ENCODE measurements at regions not wholly inside any gene's neighbourhood (a gene's known extent, or its start where the extent isn't known, plus 50 kb on each side); places are given as distances from the start of the nearest gene placed in this dataset.

DNA sequence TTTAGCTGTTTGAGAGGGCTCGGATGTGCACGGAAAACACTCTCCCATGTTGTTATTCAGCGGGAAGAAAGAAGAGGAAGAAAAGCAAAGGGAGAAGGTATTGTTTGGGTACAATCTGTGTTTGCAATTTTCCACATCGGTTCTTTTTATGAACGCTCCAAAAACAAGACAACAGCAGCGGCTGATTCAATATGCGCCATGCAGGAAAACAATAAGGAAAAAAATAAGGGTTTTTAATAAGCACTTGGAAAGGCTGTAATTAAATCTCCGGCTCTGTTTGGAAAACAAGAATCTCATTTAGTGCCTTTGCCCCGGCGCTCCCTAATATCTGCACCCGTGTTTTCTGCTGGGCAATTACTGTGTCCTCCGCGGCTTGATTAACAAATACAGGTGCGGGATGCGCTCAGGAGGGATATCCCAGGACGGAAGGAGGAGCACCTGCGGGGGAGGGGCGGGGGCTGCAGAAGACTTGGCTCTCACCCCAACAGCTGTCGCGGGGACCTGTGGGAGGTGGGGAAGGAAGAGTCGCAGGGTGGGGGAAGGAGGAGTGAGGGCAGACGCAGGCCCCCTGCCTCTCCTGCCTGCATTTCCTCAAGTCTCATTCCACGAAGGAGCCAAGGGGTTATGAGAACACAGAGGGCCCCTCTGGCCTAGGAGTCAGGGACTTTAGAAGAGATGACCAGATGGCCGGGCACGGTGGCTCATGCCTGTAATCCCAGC is 181.5 kb upstream of the PODXL start:
- no peak overlapping the region for H3K4me2 ChIP-seq (replicated peaks; ENCODE audit: low read depth, low read length, poor library complexity, severe bottlenecking)
- ChIA-PET CTCF (no interaction called here), POLR2A (no interaction called here)
- DNase-seq, result no peak
- H3K27me3 ChIP-seq (replicated peaks in 1 of 4; ENCODE audit: control extremely low read depth in 1 of 4, control insufficient read depth in 3 of 4, insufficient read depth in 4 of 4, low read length in 3 of 4), result peaks cover 0 to 5% (median 2%) of the 10 kb centered on the region in 4 experiments
- Mint-ChIP-seq H3K4me3 (no peak overlapping the region), H3K9me3 (ENCODE audit: insufficient read depth) (no peaks in the 10 kb centered on the region), H3K27ac (no peak overlapping the region), H3K27me3 (peaks cover 10% of the 10 kb centered on the region), H3K4me1 (no peaks in the 10 kb centered on the region)
- no peak overlapping the region for H3K27ac ChIP-seq (ENCODE audit: low read length in 2 of 2)
- H3K36me3 ChIP-seq (replicated peaks in 1 of 2; ENCODE audit: control extremely low read depth in 1 of 2, control insufficient read depth in 1 of 2, extremely low read depth in 1 of 2, insufficient read depth in 2 of 2, low read length in 1 of 2), result no peaks in the 10 kb centered on the region
- no peak for ATAC-seq (ENCODE audit: low read depth)
- H3K79me2 ChIP-seq (ENCODE audit: control insufficient read depth, insufficient read depth, low read length), result no peaks in the 10 kb centered on the region
- no peak overlapping the region for H3K4me3 ChIP-seq (ENCODE audit: control extremely low read depth in 1 of 5, extremely low read depth in 1 of 5, insufficient read depth in 1 of 5, low read depth in 2 of 5, low read length in 4 of 5)
- no peaks in the 10 kb centered on the region for H4K20me1 ChIP-seq (ENCODE audit: control insufficient read depth, insufficient read depth, low read length, poor library complexity, severe bottlenecking)
- WGBS (ENCODE audit: insufficient coverage), result 73% methylated on average over 23 of the region's 25 CpGs
- H3K9ac ChIP-seq (ENCODE audit: low read length), result no peak overlapping the region
- H3K4me1 ChIP-seq (ENCODE audit: control insufficient read depth in 2 of 2, insufficient read depth in 2 of 2, low read length in 2 of 2), result no peaks in the 10 kb centered on the region
- intact Hi-C loops (cut with micrococcal nuclease), result no loop called here
- no peak overlapping the region for H2AFZ ChIP-seq (ENCODE audit: insufficient read depth, low read depth, low read length, poor library complexity, severe bottlenecking)
- no peaks in the 10 kb centered on the region for H3K9me3 ChIP-seq (ENCODE audit: control extremely low read depth in 1 of 3, control insufficient read depth in 2 of 3, insufficient read depth in 1 of 3, low read length in 2 of 3)
- TF ChIP-seq, protein P1, sequence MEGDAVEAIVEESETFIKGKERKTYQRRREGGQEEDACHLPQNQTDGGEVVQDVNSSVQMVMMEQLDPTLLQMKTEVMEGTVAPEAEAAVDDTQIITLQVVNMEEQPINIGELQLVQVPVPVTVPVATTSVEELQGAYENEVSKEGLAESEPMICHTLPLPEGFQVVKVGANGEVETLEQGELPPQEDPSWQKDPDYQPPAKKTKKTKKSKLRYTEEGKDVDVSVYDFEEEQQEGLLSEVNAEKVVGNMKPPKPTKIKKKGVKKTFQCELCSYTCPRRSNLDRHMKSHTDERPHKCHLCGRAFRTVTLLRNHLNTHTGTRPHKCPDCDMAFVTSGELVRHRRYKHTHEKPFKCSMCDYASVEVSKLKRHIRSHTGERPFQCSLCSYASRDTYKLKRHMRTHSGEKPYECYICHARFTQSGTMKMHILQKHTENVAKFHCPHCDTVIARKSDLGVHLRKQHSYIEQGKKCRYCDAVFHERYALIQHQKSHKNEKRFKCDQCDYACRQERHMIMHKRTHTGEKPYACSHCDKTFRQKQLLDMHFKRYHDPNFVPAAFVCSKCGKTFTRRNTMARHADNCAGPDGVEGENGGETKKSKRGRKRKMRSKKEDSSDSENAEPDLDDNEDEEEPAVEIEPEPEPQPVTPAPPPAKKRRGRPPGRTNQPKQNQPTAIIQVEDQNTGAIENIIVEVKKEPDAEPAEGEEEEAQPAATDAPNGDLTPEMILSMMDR (IDR thresholded peaks at IDR 0.05), result no peak
- no peak for TF ChIP-seq EZH2 (IDR thresholded peaks at IDR 0.05; ENCODE audit: borderline replicate concordance, insufficient read depth, low read depth, low read length, poor library complexity, severe bottlenecking)

DNA sequence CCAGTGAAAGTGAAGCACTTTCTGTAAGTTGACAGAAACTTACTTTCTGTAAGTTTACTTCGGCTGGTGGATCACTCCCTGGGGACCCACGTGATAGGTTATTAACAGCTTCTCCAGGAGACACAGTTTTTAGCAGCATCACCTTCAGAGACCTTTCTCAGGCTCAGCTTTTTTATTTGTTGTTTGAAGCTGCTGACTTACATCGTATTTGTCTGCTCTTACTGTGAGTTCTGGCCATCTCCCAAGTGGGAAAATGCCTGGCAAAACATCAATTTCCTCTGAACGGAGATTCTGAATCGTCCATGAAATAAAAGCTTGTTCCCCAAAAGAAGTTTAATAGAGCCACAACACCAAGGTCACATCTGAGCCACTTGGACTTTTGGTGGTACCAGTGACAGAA is 178.7 kb upstream of the PODXL start:
- no peak overlapping the region for H3K4me2 ChIP-seq (replicated peaks; ENCODE audit: low read depth, low read length, poor library complexity, severe bottlenecking)
- H3K27me3 ChIP-seq (replicated peaks in 1 of 4; ENCODE audit: control extremely low read depth in 1 of 4, control insufficient read depth in 3 of 4, insufficient read depth in 4 of 4, low read length in 3 of 4), result peaks cover 0 to 5% (median 0%) of the 10 kb centered on the region in 4 experiments
- H3K9me3 Mint-ChIP-seq (ENCODE audit: insufficient read depth), result no peaks in the 10 kb centered on the region
- DNase-seq (no peak), ATAC-seq (ENCODE audit: low read depth) (no peak)
- no peak overlapping the region for H2AFZ ChIP-seq (ENCODE audit: insufficient read depth, low read depth, low read length, poor library complexity, severe bottlenecking)
- no peak overlapping the region for H3K4me3 ChIP-seq (ENCODE audit: control extremely low read depth in 1 of 5, extremely low read depth in 1 of 5, insufficient read depth in 1 of 5, low read depth in 2 of 5, low read length in 4 of 5)
- H3K36me3 ChIP-seq (replicated peaks in 1 of 2; ENCODE audit: control extremely low read depth in 1 of 2, control insufficient read depth in 1 of 2, extremely low read depth in 1 of 2, insufficient read depth in 2 of 2, low read length in 1 of 2), result no peaks in the 10 kb centered on the region
- ChIA-PET POLR2A (no interaction called here), CTCF (no interaction called here)
- H3K79me2 ChIP-seq (ENCODE audit: control insufficient read depth, insufficient read depth, low read length), result no peaks in the 10 kb centered on the region
- intact Hi-C loops (cut with micrococcal nuclease), result no loop called here
- WGBS (ENCODE audit: insufficient coverage), result 77% methylated on average over 5 of the region's 5 CpGs
- no peak overlapping the region for H3K4me3 Mint-ChIP-seq
- no peaks in the 10 kb centered on the region for H3K4me1 Mint-ChIP-seq
- H3K27ac ChIP-seq (ENCODE audit: low read length in 2 of 2), result no peak overlapping the region
- peaks cover 16% of the 10 kb centered on the region for H3K27me3 Mint-ChIP-seq
- TF ChIP-seq EZH2 (IDR thresholded peaks at IDR 0.05; ENCODE audit: borderline replicate concordance, insufficient read depth, low read depth, low read length, poor library complexity, severe bottlenecking), result no peak
- TF ChIP-seq, protein P1 (IDR thresholded peaks at IDR 0.05), result no peak
- H3K9ac ChIP-seq (ENCODE audit: low read length), result no peak overlapping the region
- H4K20me1 ChIP-seq (ENCODE audit: control insufficient read depth, insufficient read depth, low read length, poor library complexity, severe bottlenecking), result no peaks in the 10 kb centered on the region
- H3K4me1 ChIP-seq (ENCODE audit: control insufficient read depth in 2 of 2, insufficient read depth in 2 of 2, low read length in 2 of 2), result no peaks in the 10 kb centered on the region
- H3K27ac Mint-ChIP-seq, result no peak overlapping the region
- peaks cover 0 to 4% (median 0%) of the 10 kb centered on the region in 3 donors for H3K9me3 ChIP-seq (ENCODE audit: control extremely low read depth in 1 of 3, control insufficient read depth in 2 of 3, insufficient read depth in 1 of 3, low read length in 2 of 3)
